GM13977 (cell line): ENCODE measurements at regions not wholly inside any gene's neighbourhood (a gene's known extent, or its start where the extent isn't known, plus 50 kb on each side); places are given as distances from the start of the nearest gene placed in this dataset.

Source experiments
- DNase-seq: peaks from one replicate; pipeline ENCODE4 v3.0.0; 2012; ENCODE audit warnings: low spot score
- CTCF ChIP-seq: IDR thresholded peaks from 2 replicates; pipeline ENCODE4 v1.5.1; 2012; ENCODE audit warnings: mild to moderate bottlenecking, control low read depth; ENCODE audit not compliant: insufficient read depth; ENCODE audit errors: extremely low read depth, missing control alignments
- in situ Hi-C: fragments of 300-500 bp; cut with MboI; formaldehyde crosslinking; loops from one replicate; pipeline ENCODE4 v1.12.0; 2022; ENCODE audit warnings: low sequenced_read_pairs, low pct_unique_long_range_greater_than_20kb, mixed read lengths, inconsistent platforms; ENCODE audit not compliant: unreplicated experiment

GRCh38 chr10:78651287-78651686 lies 417.5 kb upstream of the ZMIZ1 start:
- DNase-seq = no peak
- in situ Hi-C loops = no loop called here
- no peak for TF ChIP-seq CTCF

GRCh38 chr10:78653555-78653954 lies 415.2 kb upstream of the ZMIZ1 start:
- DNase-seq = no peak
- in situ Hi-C loops = no loop called here
- no peak for TF ChIP-seq CTCF

GRCh38 chr10:78654047-78654590 lies 414.6 kb upstream of the ZMIZ1 start:
- in situ Hi-C loops = no loop called here
- DNase-seq = no peak

GRCh38 chr10:78655979-78656378 lies 412.8 kb upstream of the ZMIZ1 start:
- in situ Hi-C loops = no loop called here
- no peak for TF ChIP-seq CTCF
- no peak for DNase-seq

More at GRCh38 chr10:78654047-78654590, 414.6 kb upstream of the ZMIZ1 start:
- no peak for TF ChIP-seq CTCF

GRCh38 chr10:78656417-78657162 lies 412.2 kb upstream of the ZMIZ1 start:
- in situ Hi-C loops = no loop called here
- no peak for TF ChIP-seq CTCF
- DNase-seq = no peak

- in situ Hi-C loops = no loop called here
Measured at GRCh38 chr10:78657163-78657861, 411.5 kb upstream of the ZMIZ1 start.

More at GRCh38 chr10:78657163-78657861, 411.5 kb upstream of the ZMIZ1 start:
- TF ChIP-seq CTCF = peak; percentile 88
- peak; percentile 70 for DNase-seq
